Tibial nerve (tissue), 4 donors: ENCODE measurements at regions not wholly inside any gene's neighbourhood (a gene's known extent, or its start where the extent isn't known, plus 50 kb on each side); places are given as distances from the start of the nearest gene placed in this dataset.

Source experiments
- EP300 ChIP-seq, 2 donors: sonication (generic); formaldehyde crosslinking; IDR thresholded peaks; one replicate each; pipeline ENCODE4 v1.6.1; 2017; ENCODE audit warnings: antibody characterized with exemption in 2 of 2, mild to moderate bottlenecking in 1 of 2
- TF ChIP-seq, protein P1 (sequence below), 5 experiments: fragments of 200-600 bp in 3 of 5; fragments of 450-650 bp in 2 of 5; sonication (generic) in 3 of 5; IDR thresholded peaks; one replicate each; pipeline ENCODE4 v1.5.1; 2016 to 2019; ENCODE audit warnings: antibody characterized with exemption in 5 of 5, mild to moderate bottlenecking in 3 of 5, moderate library complexity in 2 of 5

GRCh38 chr1:199135901-199136300 is 497.1 kb downstream of the PTPRC start:
- TF ChIP-seq, protein P1, sequence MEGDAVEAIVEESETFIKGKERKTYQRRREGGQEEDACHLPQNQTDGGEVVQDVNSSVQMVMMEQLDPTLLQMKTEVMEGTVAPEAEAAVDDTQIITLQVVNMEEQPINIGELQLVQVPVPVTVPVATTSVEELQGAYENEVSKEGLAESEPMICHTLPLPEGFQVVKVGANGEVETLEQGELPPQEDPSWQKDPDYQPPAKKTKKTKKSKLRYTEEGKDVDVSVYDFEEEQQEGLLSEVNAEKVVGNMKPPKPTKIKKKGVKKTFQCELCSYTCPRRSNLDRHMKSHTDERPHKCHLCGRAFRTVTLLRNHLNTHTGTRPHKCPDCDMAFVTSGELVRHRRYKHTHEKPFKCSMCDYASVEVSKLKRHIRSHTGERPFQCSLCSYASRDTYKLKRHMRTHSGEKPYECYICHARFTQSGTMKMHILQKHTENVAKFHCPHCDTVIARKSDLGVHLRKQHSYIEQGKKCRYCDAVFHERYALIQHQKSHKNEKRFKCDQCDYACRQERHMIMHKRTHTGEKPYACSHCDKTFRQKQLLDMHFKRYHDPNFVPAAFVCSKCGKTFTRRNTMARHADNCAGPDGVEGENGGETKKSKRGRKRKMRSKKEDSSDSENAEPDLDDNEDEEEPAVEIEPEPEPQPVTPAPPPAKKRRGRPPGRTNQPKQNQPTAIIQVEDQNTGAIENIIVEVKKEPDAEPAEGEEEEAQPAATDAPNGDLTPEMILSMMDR (IDR thresholded peaks at IDR 0.05) = no peak
- no peak for TF ChIP-seq EP300 (IDR thresholded peaks at IDR 0.05)
